ENCODE measurements at regions not wholly inside any gene's neighbourhood (a gene's known extent, or its start where the extent isn't known, plus 50 kb on each side); places are given as distances from the start of the nearest gene placed in this dataset.

- Histone ChIP-seq H3K27ac (ENCODE audit: low read depth in 2 of 2, low read length in 2 of 2) (no peak overlapping the region), H3K9me3 (ENCODE audit: control insufficient read depth in 2 of 2, low read length in 2 of 2) (no peaks in the 10 kb centered on the region), H3K36me3 (ENCODE audit: control insufficient read depth in 2 of 2, insufficient read depth in 2 of 2, low read length in 2 of 2) (no peaks in the 10 kb centered on the region), H3K4me3 (ENCODE audit: low read length in 2 of 2) (no peak overlapping the region), H3K4me1 (ENCODE audit: control insufficient read depth in 2 of 2, insufficient read depth in 2 of 2, low read length in 2 of 2) (no peaks in the 10 kb centered on the region), H3K9ac (ENCODE audit: low read depth in 1 of 2, low read length in 2 of 2) (no peak overlapping the region), H3K27me3 (ENCODE audit: control insufficient read depth in 2 of 2, insufficient read depth in 2 of 2, low read length in 2 of 2) (no peaks in the 10 kb centered on the region)
Measured at GRCh38 chr1:216805953-216806352, 82.7 kb upstream of the ESRRG start.

GRCh38 chr1:216805233-216805632 lies 82.0 kb upstream of the ESRRG start:
- H3K27ac ChIP-seq (ENCODE audit: low read depth in 2 of 2, low read length in 2 of 2), result no peak overlapping the region
- H3K4me1 ChIP-seq (ENCODE audit: control insufficient read depth in 2 of 2, insufficient read depth in 2 of 2, low read length in 2 of 2), result no peaks in the 10 kb centered on the region
- H3K36me3 ChIP-seq (ENCODE audit: control insufficient read depth in 2 of 2, insufficient read depth in 2 of 2, low read length in 2 of 2), result no peaks in the 10 kb centered on the region
- H3K9me3 ChIP-seq (ENCODE audit: control insufficient read depth in 2 of 2, low read length in 2 of 2), result no peaks in the 10 kb centered on the region
- H3K4me3 ChIP-seq (ENCODE audit: low read length in 2 of 2), result no peak overlapping the region
- no peak overlapping the region for H3K9ac ChIP-seq (ENCODE audit: low read depth in 1 of 2, low read length in 2 of 2)
- no peaks in the 10 kb centered on the region for H3K27me3 ChIP-seq (ENCODE audit: control insufficient read depth in 2 of 2, insufficient read depth in 2 of 2, low read length in 2 of 2)

GRCh38 chr1:216804111-216804510 lies 80.9 kb upstream of the ESRRG start:
- Histone ChIP-seq H3K9ac (ENCODE audit: low read depth in 1 of 2, low read length in 2 of 2) (no peak overlapping the region), H3K4me3 (ENCODE audit: low read length in 2 of 2) (no peak overlapping the region), H3K27ac (ENCODE audit: low read depth in 2 of 2, low read length in 2 of 2) (no peak overlapping the region), H3K27me3 (ENCODE audit: control insufficient read depth in 2 of 2, insufficient read depth in 2 of 2, low read length in 2 of 2) (no peaks in the 10 kb centered on the region), H3K4me1 (ENCODE audit: control insufficient read depth in 2 of 2, insufficient read depth in 2 of 2, low read length in 2 of 2) (no peaks in the 10 kb centered on the region), H3K36me3 (ENCODE audit: control insufficient read depth in 2 of 2, insufficient read depth in 2 of 2, low read length in 2 of 2) (no peaks in the 10 kb centered on the region), H3K9me3 (ENCODE audit: control insufficient read depth in 2 of 2, low read length in 2 of 2) (no peaks in the 10 kb centered on the region)

GRCh38 chr1:216794586-216794985 lies 71.4 kb upstream of the ESRRG start:
- Histone ChIP-seq H3K27ac (ENCODE audit: low read depth in 2 of 2, low read length in 2 of 2) (no peak overlapping the region), H3K36me3 (ENCODE audit: control insufficient read depth in 2 of 2, insufficient read depth in 2 of 2, low read length in 2 of 2) (no peaks in the 10 kb centered on the region), H3K4me1 (ENCODE audit: control insufficient read depth in 2 of 2, insufficient read depth in 2 of 2, low read length in 2 of 2) (no peaks in the 10 kb centered on the region), H3K27me3 (ENCODE audit: control insufficient read depth in 2 of 2, insufficient read depth in 2 of 2, low read length in 2 of 2) (no peaks in the 10 kb centered on the region), H3K9me3 (ENCODE audit: control insufficient read depth in 2 of 2, low read length in 2 of 2) (no peaks in the 10 kb centered on the region), H3K4me3 (ENCODE audit: low read length in 2 of 2) (no peak overlapping the region), H3K9ac (ENCODE audit: low read depth in 1 of 2, low read length in 2 of 2) (no peak overlapping the region)

- no peak overlapping the region for H3K4me3 ChIP-seq (ENCODE audit: low read length in 2 of 2)
- H3K36me3 ChIP-seq (ENCODE audit: control insufficient read depth in 2 of 2, insufficient read depth in 2 of 2, low read length in 2 of 2), result no peaks in the 10 kb centered on the region
- no peaks in the 10 kb centered on the region for H3K4me1 ChIP-seq (ENCODE audit: control insufficient read depth in 2 of 2, insufficient read depth in 2 of 2, low read length in 2 of 2)
- H3K27ac ChIP-seq (ENCODE audit: low read depth in 2 of 2, low read length in 2 of 2), result no peak overlapping the region
- no peak overlapping the region for H3K9ac ChIP-seq (ENCODE audit: low read depth in 1 of 2, low read length in 2 of 2)
- no peaks in the 10 kb centered on the region for H3K27me3 ChIP-seq (ENCODE audit: control insufficient read depth in 2 of 2, insufficient read depth in 2 of 2, low read length in 2 of 2)
- no peaks in the 10 kb centered on the region for H3K9me3 ChIP-seq (ENCODE audit: control insufficient read depth in 2 of 2, low read length in 2 of 2)
Measured at GRCh38 chr1:216793973-216794372, 70.7 kb upstream of the ESRRG start.

GRCh38 chr1:216793303-216793702 lies 70.1 kb upstream of the ESRRG start:
- Histone ChIP-seq H3K27me3 (ENCODE audit: control insufficient read depth in 2 of 2, insufficient read depth in 2 of 2, low read length in 2 of 2) (no peaks in the 10 kb centered on the region), H3K27ac (ENCODE audit: low read depth in 2 of 2, low read length in 2 of 2) (no peak overlapping the region), H3K9ac (ENCODE audit: low read depth in 1 of 2, low read length in 2 of 2) (no peak overlapping the region), H3K4me3 (ENCODE audit: low read length in 2 of 2) (no peak overlapping the region), H3K4me1 (ENCODE audit: control insufficient read depth in 2 of 2, insufficient read depth in 2 of 2, low read length in 2 of 2) (no peaks in the 10 kb centered on the region), H3K36me3 (ENCODE audit: control insufficient read depth in 2 of 2, insufficient read depth in 2 of 2, low read length in 2 of 2) (no peaks in the 10 kb centered on the region), H3K9me3 (ENCODE audit: control insufficient read depth in 2 of 2, low read length in 2 of 2) (no peaks in the 10 kb centered on the region)

- H3K36me3 ChIP-seq (ENCODE audit: control insufficient read depth in 2 of 2, insufficient read depth in 2 of 2, low read length in 2 of 2), result no peaks in the 10 kb centered on the region
- no peak overlapping the region for H3K27ac ChIP-seq (ENCODE audit: low read depth in 2 of 2, low read length in 2 of 2)
- H3K4me3 ChIP-seq (ENCODE audit: low read length in 2 of 2), result no peak overlapping the region
- H3K4me1 ChIP-seq (ENCODE audit: control insufficient read depth in 2 of 2, insufficient read depth in 2 of 2, low read length in 2 of 2), result no peaks in the 10 kb centered on the region
- no peaks in the 10 kb centered on the region for H3K27me3 ChIP-seq (ENCODE audit: control insufficient read depth in 2 of 2, insufficient read depth in 2 of 2, low read length in 2 of 2)
- no peak overlapping the region for H3K9ac ChIP-seq (ENCODE audit: low read depth in 1 of 2, low read length in 2 of 2)
- H3K9me3 ChIP-seq (ENCODE audit: control insufficient read depth in 2 of 2, low read length in 2 of 2), result no peaks in the 10 kb centered on the region
Measured at GRCh38 chr1:216788671-216789070, 65.4 kb upstream of the ESRRG start.

GRCh38 chr1:216785737-216786136 lies 62.5 kb upstream of the ESRRG start:
- no peak overlapping the region for H3K4me3 ChIP-seq (ENCODE audit: low read length in 2 of 2)
- no peaks in the 10 kb centered on the region for H3K36me3 ChIP-seq (ENCODE audit: control insufficient read depth in 2 of 2, insufficient read depth in 2 of 2, low read length in 2 of 2)
- no peaks in the 10 kb centered on the region for H3K27me3 ChIP-seq (ENCODE audit: control insufficient read depth in 2 of 2, insufficient read depth in 2 of 2, low read length in 2 of 2)
- no peak overlapping the region for H3K27ac ChIP-seq (ENCODE audit: low read depth in 2 of 2, low read length in 2 of 2)
- no peaks in the 10 kb centered on the region for H3K9me3 ChIP-seq (ENCODE audit: control insufficient read depth in 2 of 2, low read length in 2 of 2)
- H3K9ac ChIP-seq (ENCODE audit: low read depth in 1 of 2, low read length in 2 of 2), result no peak overlapping the region
- no peaks in the 10 kb centered on the region for H3K4me1 ChIP-seq (ENCODE audit: control insufficient read depth in 2 of 2, insufficient read depth in 2 of 2, low read length in 2 of 2)

GRCh38 chr1:216785221-216785620 lies 62.0 kb upstream of the ESRRG start:
- H3K27ac ChIP-seq (ENCODE audit: low read depth in 2 of 2, low read length in 2 of 2), result no peak overlapping the region
- H3K4me3 ChIP-seq (ENCODE audit: low read length in 2 of 2), result no peak overlapping the region
- no peaks in the 10 kb centered on the region for H3K27me3 ChIP-seq (ENCODE audit: control insufficient read depth in 2 of 2, insufficient read depth in 2 of 2, low read length in 2 of 2)
- H3K4me1 ChIP-seq (ENCODE audit: control insufficient read depth in 2 of 2, insufficient read depth in 2 of 2, low read length in 2 of 2), result no peaks in the 10 kb centered on the region
- H3K36me3 ChIP-seq (ENCODE audit: control insufficient read depth in 2 of 2, insufficient read depth in 2 of 2, low read length in 2 of 2), result no peaks in the 10 kb centered on the region
- no peaks in the 10 kb centered on the region for H3K9me3 ChIP-seq (ENCODE audit: control insufficient read depth in 2 of 2, low read length in 2 of 2)
- no peak overlapping the region for H3K9ac ChIP-seq (ENCODE audit: low read depth in 1 of 2, low read length in 2 of 2)

GRCh38 chr1:216779686-216780085 lies 56.5 kb upstream of the ESRRG start:
- H3K9me3 ChIP-seq (ENCODE audit: control insufficient read depth in 2 of 2, low read length in 2 of 2), result no peaks in the 10 kb centered on the region
- H3K4me3 ChIP-seq (ENCODE audit: low read length in 2 of 2), result no peak overlapping the region
- no peaks in the 10 kb centered on the region for H3K4me1 ChIP-seq (ENCODE audit: control insufficient read depth in 2 of 2, insufficient read depth in 2 of 2, low read length in 2 of 2)
- H3K36me3 ChIP-seq (ENCODE audit: control insufficient read depth in 2 of 2, insufficient read depth in 2 of 2, low read length in 2 of 2), result no peaks in the 10 kb centered on the region
- no peak overlapping the region for H3K9ac ChIP-seq (ENCODE audit: low read depth in 1 of 2, low read length in 2 of 2)
- no peak overlapping the region for H3K27ac ChIP-seq (ENCODE audit: low read depth in 2 of 2, low read length in 2 of 2)
- H3K27me3 ChIP-seq (ENCODE audit: control insufficient read depth in 2 of 2, insufficient read depth in 2 of 2, low read length in 2 of 2), result no peaks in the 10 kb centered on the region

- Histone ChIP-seq H3K4me1 (ENCODE audit: control insufficient read depth in 2 of 2, insufficient read depth in 2 of 2, low read length in 2 of 2) (no peaks in the 10 kb centered on the region), H3K9ac (ENCODE audit: low read depth in 1 of 2, low read length in 2 of 2) (no peak overlapping the region), H3K27ac (ENCODE audit: low read depth in 2 of 2, low read length in 2 of 2) (no peak overlapping the region), H3K9me3 (ENCODE audit: control insufficient read depth in 2 of 2, low read length in 2 of 2) (no peaks in the 10 kb centered on the region), H3K4me3 (ENCODE audit: low read length in 2 of 2) (no peak overlapping the region), H3K36me3 (ENCODE audit: control insufficient read depth in 2 of 2, insufficient read depth in 2 of 2, low read length in 2 of 2) (no peaks in the 10 kb centered on the region), H3K27me3 (ENCODE audit: control insufficient read depth in 2 of 2, insufficient read depth in 2 of 2, low read length in 2 of 2) (no peaks in the 10 kb centered on the region)
Measured at GRCh38 chr1:216778737-216779136, 55.5 kb upstream of the ESRRG start.
